PFSK-1 (cell line): ENCODE measurements at regions not wholly inside any gene's neighbourhood (a gene's known extent, or its start where the extent isn't known, plus 50 kb on each side); places are given as distances from the start of the nearest gene placed in this dataset.

Experiments
- FOXP2 ChIP-seq: optimal IDR thresholded peaks from 2 replicates; pipeline ENCODE3; 2011; ENCODE audit warnings: borderline replicate concordance, control low read depth, inconsistent platforms; ENCODE audit not compliant: insufficient read depth; ENCODE audit errors: extremely low read length, extremely low read depth
- POLR2AphosphoS5 ChIP-seq: IDR thresholded peaks from 2 replicates; pipeline ENCODE4 v1.6.1; 2012; ENCODE audit warnings: low read depth, mild to moderate bottlenecking, control low read depth, low read length, moderate library complexity
- SIN3A ChIP-seq: IDR thresholded peaks from 2 replicates; pipeline ENCODE4 v1.6.1; 2012; ENCODE audit warnings: mild to moderate bottlenecking, low read length, moderate library complexity, borderline replicate concordance; ENCODE audit not compliant: insufficient read depth
- TAF1 ChIP-seq: IDR thresholded peaks from 2 replicates; pipeline ENCODE4 v1.6.1; 2012; ENCODE audit warnings: low read length, control low read depth, borderline replicate concordance; ENCODE audit not compliant: insufficient read depth
- TF ChIP-seq, protein P1 (sequence below), 2 experiments: IDR thresholded peaks; 2 replicates each; pipeline versions ENCODE4 v1.6.1 to v1.8.0; 2011 to 2012; ENCODE audit warnings: low read depth in 2 of 2, low read length in 2 of 2, control low read depth in 1 of 2, inconsistent platforms in 1 of 2, mild to moderate bottlenecking in 1 of 2, moderate library complexity in 1 of 2; ENCODE audit not compliant: insufficient read depth in 1 of 2

DNA sequence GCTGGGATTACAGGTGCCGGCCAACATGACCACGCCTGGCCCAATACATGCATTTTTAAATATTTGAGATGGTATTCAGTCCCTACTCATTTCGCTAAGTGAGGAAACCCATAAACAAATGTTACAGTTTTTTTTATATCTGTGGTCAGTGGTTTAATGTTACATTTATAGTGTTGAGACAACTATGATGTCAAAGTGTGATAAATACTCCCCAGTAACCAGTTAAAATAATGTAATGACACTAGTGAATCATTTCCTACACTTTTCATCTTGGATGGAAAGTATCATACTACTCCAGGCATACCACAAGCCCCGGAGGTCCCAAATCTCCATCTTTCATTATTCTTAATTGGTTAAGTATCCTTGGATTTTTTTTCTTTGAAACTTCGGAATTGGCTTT, 87.5 kb upstream of the KIF26B start:
- TF ChIP-seq TAF1, result no peak
- TF ChIP-seq, protein P1, sequence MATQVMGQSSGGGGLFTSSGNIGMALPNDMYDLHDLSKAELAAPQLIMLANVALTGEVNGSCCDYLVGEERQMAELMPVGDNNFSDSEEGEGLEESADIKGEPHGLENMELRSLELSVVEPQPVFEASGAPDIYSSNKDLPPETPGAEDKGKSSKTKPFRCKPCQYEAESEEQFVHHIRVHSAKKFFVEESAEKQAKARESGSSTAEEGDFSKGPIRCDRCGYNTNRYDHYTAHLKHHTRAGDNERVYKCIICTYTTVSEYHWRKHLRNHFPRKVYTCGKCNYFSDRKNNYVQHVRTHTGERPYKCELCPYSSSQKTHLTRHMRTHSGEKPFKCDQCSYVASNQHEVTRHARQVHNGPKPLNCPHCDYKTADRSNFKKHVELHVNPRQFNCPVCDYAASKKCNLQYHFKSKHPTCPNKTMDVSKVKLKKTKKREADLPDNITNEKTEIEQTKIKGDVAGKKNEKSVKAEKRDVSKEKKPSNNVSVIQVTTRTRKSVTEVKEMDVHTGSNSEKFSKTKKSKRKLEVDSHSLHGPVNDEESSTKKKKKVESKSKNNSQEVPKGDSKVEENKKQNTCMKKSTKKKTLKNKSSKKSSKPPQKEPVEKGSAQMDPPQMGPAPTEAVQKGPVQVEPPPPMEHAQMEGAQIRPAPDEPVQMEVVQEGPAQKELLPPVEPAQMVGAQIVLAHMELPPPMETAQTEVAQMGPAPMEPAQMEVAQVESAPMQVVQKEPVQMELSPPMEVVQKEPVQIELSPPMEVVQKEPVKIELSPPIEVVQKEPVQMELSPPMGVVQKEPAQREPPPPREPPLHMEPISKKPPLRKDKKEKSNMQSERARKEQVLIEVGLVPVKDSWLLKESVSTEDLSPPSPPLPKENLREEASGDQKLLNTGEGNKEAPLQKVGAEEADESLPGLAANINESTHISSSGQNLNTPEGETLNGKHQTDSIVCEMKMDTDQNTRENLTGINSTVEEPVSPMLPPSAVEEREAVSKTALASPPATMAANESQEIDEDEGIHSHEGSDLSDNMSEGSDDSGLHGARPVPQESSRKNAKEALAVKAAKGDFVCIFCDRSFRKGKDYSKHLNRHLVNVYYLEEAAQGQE (IDR thresholded peaks at IDR 0.05; ENCODE audit: insufficient read depth in 1 of 2, low read depth in 2 of 2, low read length in 2 of 2), result no peak

DNA sequence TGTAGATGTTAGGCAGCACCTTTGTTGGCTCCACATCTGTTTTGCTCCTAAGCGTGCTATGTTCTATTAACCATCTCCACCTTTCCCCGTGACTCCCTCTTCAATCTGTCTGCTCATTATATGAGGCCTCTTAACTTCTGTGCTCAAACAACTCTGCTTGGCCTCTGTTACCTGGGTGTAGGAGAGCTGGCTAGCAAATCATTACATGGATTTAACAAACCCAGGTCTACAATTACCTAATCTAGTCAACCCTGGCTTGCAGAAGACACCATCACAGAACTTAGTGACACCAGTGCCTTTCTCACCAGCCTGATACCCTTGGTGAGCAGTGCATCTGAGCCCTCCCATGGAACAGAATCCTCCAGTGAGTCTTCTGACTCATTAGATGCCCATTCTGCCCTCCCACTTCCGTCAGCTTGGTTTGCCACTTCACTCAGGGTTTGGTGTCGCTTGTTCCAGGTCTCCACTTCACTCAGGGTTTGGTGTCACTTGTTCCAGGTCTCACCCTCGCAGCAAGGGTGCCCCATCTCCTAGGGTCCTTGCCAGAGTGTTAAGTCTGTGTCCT, 92.0 kb upstream of the KIF26B start:
- TF ChIP-seq FOXP2 (no peak), SIN3A (no peak)
- TF ChIP-seq, protein P1 (IDR thresholded peaks at IDR 0.05; ENCODE audit: insufficient read depth in 1 of 2, low read depth in 2 of 2, low read length in 2 of 2), result no peak

DNA sequence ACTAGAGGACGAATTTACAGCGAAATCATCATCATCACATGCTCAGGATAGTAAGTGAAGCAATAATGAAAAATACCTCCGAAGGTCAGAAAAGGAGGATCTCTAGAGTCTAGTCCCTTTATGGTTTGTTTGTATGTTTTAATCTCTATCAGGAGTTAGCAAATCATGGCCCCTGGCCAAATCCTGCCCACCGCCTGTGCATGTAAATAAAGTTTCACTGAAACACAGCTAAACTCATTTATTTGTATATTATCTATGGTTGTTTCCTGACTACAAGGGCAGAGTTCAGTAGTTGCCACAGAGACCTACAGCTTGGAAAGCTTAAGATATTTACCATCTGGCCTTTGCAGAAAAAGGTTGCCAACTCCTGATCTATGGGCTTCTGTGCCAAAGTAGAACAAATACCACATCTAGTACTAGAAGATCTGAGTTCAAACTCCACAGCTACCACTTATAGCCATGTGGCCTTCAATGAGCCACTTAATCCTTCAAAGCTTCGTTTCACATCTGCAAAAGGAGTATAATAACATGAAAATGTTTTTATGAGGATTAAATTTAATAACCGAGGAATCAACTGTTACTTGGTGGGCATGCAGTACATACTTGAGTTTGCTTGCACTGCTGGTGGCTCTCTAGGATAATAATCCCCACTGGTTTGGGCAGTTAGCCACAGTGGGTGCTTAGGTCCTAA, 94.0 kb upstream of the KIF26B start:
- TF ChIP-seq POLR2AphosphoS5 (no peak), FOXP2 (no peak), SIN3A (no peak), TAF1 (no peak)
- TF ChIP-seq, protein P1 (IDR thresholded peaks at IDR 0.05; ENCODE audit: insufficient read depth in 1 of 2, low read depth in 2 of 2, low read length in 2 of 2), result no peak

DNA sequence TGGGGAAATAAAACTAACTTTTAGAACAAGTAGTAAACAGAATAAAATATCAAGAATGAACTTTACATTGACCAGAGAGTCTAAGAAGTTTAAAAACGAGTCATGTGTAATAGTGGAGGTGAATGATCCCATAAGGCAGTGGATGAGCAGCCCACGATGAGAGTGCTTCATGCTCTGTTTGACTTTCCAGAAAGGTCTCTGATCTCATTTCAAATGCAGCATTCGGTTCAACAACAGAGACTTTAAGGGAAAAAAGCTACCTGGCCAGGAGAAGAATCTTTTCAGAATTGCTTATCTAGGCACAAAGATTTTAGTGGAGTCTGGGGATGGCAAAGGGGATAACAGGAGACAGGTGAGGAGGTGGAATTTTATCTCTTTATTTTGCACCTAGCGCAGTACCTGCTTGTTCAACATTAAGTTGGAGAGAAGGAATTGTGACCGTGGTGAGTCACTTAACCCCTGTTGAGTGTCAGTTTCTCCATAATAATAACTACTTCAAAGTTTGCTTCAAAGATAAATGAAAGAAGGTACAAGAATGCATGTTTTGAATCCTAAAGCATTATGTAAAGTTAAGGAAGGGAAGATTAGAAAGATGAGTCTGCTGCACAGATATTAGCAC, 94.9 kb upstream of the KIF26B start:
- TF ChIP-seq POLR2AphosphoS5, result no peak

DNA sequence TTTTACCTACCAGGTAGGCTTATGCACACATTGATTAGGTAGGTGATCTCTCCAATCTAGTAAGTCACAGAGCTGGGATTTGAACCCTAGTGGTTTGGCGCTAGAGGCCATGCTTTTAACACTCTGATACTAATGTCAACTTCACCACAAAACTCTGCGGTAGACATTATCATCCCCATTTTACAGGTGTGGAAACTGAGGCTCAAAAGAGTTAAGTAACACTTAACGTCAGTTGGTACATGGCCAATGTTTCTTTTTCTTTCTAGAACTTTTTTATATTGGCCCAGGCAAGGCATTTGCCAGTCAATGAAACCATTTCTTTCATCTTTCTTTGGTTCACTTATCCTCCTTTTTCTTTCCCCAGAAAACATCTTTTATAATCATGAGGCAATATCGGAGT, 95.9 kb upstream of the KIF26B start:
- TF ChIP-seq SIN3A (no peak), TAF1 (no peak), POLR2AphosphoS5 (no peak), FOXP2 (no peak)
- TF ChIP-seq, protein P1 (IDR thresholded peaks at IDR 0.05; ENCODE audit: insufficient read depth in 1 of 2, low read depth in 2 of 2, low read length in 2 of 2), result no peak
